OCI-LY3 (cell line): ENCODE measurements at regions not wholly inside any gene's neighbourhood (a gene's known extent, or its start where the extent isn't known, plus 50 kb on each side); places are given as distances from the start of the nearest gene placed in this dataset.

ENCODE experiments used
- H2AFZ ChIP-seq: fragments of 200-600, 300-600 bp; shearing (Covaris generic); 2 replicates; pipeline ENCODE4 v1.6.0; 2014; ENCODE audit warnings: antibody characterized with exemption, low read depth, low read length
- H3K27ac ChIP-seq: fragments of 200-600, 300-600 bp; sonication (generic); 2 replicates; pipeline ENCODE4 v1.5.1; 2014; ENCODE audit warnings: mild to moderate bottlenecking, low read length, moderate library complexity, mixed read lengths
- H3K27me3 ChIP-seq: fragments of 200-600, 300-600 bp; sonication (generic); 2 replicates; pipeline ENCODE4 v1.6.1; 2014; ENCODE audit warnings: low read depth, low read length, mixed read lengths
- H3K36me3 ChIP-seq: fragments of 200-600, 300-600 bp; sonication (generic); replicated peaks from 2 replicates; pipeline ENCODE3; 2014; ENCODE audit warnings: low read depth, low read length, mixed read lengths
- H3K4me1 ChIP-seq: fragments of 300-600, 200-600 bp; sonication (generic); 2 replicates; pipeline ENCODE4 v1.6.1; 2014; ENCODE audit warnings: low read length, mixed read lengths
- H3K4me2 ChIP-seq: fragments of 200-600, 300-600 bp; sonication (generic); 2 replicates; pipeline ENCODE4 v1.6.1; 2014; ENCODE audit warnings: low read length, mixed read lengths
- H3K4me3 ChIP-seq: fragments of 300-600, 200-600 bp; sonication (generic); 2 replicates; pipeline ENCODE4 v1.5.1; 2014; ENCODE audit warnings: antibody characterized with exemption, mild to moderate bottlenecking, low read length, moderate library complexity
- H3K79me2 ChIP-seq: fragments of 300-600, 200-600 bp; shearing (Covaris generic); 2 replicates; pipeline ENCODE4 v1.6.1; 2014; ENCODE audit warnings: mild to moderate bottlenecking, low read length, mixed read lengths
- H3K9ac ChIP-seq: fragments of 300-600, 200-600 bp; shearing (Covaris generic); 2 replicates; pipeline ENCODE4 v1.6.0; 2014; ENCODE audit warnings: mild to moderate bottlenecking, low read length, moderate library complexity
- H3K9me3 ChIP-seq: fragments of 200-600, 300-600 bp; shearing (Covaris generic); 2 replicates; pipeline ENCODE4 v1.6.1; 2014; ENCODE audit warnings: low read length, mixed read lengths; ENCODE audit not compliant: insufficient read depth
- H4K20me1 ChIP-seq: fragments of 200-600, 300-600 bp; sonication (generic); 2 replicates; pipeline ENCODE4 v1.6.1; 2016; ENCODE audit warnings: low read length, mixed read lengths; ENCODE audit not compliant: insufficient read depth
- CTCF ChIP-seq: fragments of 200-600, 300-600 bp; sonication (generic); IDR thresholded peaks from 2 replicates; pipeline ENCODE4 v1.5.1; 2014; ENCODE audit warnings: antibody characterized with exemption, low read length, low read depth
- EZH2phosphoT487 ChIP-seq: fragments of 200-600 bp; shearing (Covaris generic); IDR thresholded peaks from 2 replicates; pipeline ENCODE4 v1.6.1; 2018; ENCODE audit warnings: antibody characterized with exemption, mixed run types, low read depth

GRCh38 chr2:240339411-240340360 is 95.8 kb upstream of the GPC1 start:
- H4K20me1 ChIP-seq = no peaks in the 10 kb centered on the region
- no peak for TF ChIP-seq CTCF
- no peak overlapping the region for H3K27ac ChIP-seq
- H3K9me3 ChIP-seq = no peaks in the 10 kb centered on the region
- no peaks in the 10 kb centered on the region for H3K36me3 ChIP-seq
- no peak overlapping the region for H2AFZ ChIP-seq
- no peaks in the 10 kb centered on the region for H3K4me1 ChIP-seq
- no peaks in the 10 kb centered on the region for H3K79me2 ChIP-seq
- no peak overlapping the region for H3K9ac ChIP-seq
- H3K4me2 ChIP-seq = no peak overlapping the region
- no peak overlapping the region for H3K4me3 ChIP-seq
- no peaks in the 10 kb centered on the region for H3K27me3 ChIP-seq

GRCh38 chr2:240340361-240340761 is 95.1 kb upstream of the GPC1 start:
- Histone ChIP-seq H3K9me3 (no peaks in the 10 kb centered on the region), H3K27ac (no peak overlapping the region), H2AFZ (no peak overlapping the region), H3K9ac (no peak overlapping the region), H3K27me3 (no peaks in the 10 kb centered on the region), H3K4me2 (no peak overlapping the region), H3K4me3 (no peak overlapping the region), H3K36me3 (no peaks in the 10 kb centered on the region), H3K4me1 (no peaks in the 10 kb centered on the region), H4K20me1 (no peaks in the 10 kb centered on the region), H3K79me2 (no peaks in the 10 kb centered on the region)
- no peak for TF ChIP-seq CTCF
- no peak for TF ChIP-seq EZH2phosphoT487

- Histone ChIP-seq H3K4me1 (no peaks in the 10 kb centered on the region), H2AFZ (no peak overlapping the region), H3K79me2 (no peaks in the 10 kb centered on the region), H3K27me3 (no peaks in the 10 kb centered on the region), H3K4me2 (no peak overlapping the region), H3K36me3 (no peaks in the 10 kb centered on the region), H3K9ac (no peak overlapping the region), H3K9me3 (no peaks in the 10 kb centered on the region), H3K27ac (no peak overlapping the region), H4K20me1 (no peaks in the 10 kb centered on the region), H3K4me3 (no peak overlapping the region)
- TF ChIP-seq EZH2phosphoT487 (no peak), CTCF (no peak)
Measured at GRCh38 chr2:240341064-240341463, 94.4 kb upstream of the GPC1 start.

GRCh38 chr2:240343548-240343947 is 91.9 kb upstream of the GPC1 start:
- no peak overlapping the region for H3K27ac ChIP-seq
- TF ChIP-seq CTCF (no peak), EZH2phosphoT487 (no peak)
- no peak overlapping the region for H3K9ac ChIP-seq
- H4K20me1 ChIP-seq = no peaks in the 10 kb centered on the region
- no peak overlapping the region for H3K4me2 ChIP-seq
- no peaks in the 10 kb centered on the region for H3K9me3 ChIP-seq
- no peak overlapping the region for H3K4me3 ChIP-seq
- no peaks in the 10 kb centered on the region for H3K79me2 ChIP-seq
- H3K4me1 ChIP-seq = no peaks in the 10 kb centered on the region
- H3K27me3 ChIP-seq = no peaks in the 10 kb centered on the region
- no peaks in the 10 kb centered on the region for H3K36me3 ChIP-seq
- no peak overlapping the region for H2AFZ ChIP-seq
